Neural progenitor cell (in vitro differentiated cells): ENCODE measurements at regions not wholly inside any gene's neighbourhood (a gene's known extent, or its start where the extent isn't known, plus 50 kb on each side); places are given as distances from the start of the nearest gene placed in this dataset.
"Not testable (repeated sequence)": the region's sequence is repeated elsewhere in the genome, so short reads cannot be mapped to it uniquely, and the experiment has no call there.

Experiments
- EZH2 ChIP-seq: fragments of 200-600 bp; sonication (generic); IDR thresholded peaks from 2 replicates; pipeline ENCODE4 v1.6.1; 2017; ENCODE audit warnings: antibody characterized with exemption, mild to moderate bottlenecking, moderate library complexity
- TF ChIP-seq, protein P1 (sequence below): fragments of 200-600 bp; sonication (generic); IDR thresholded peaks from 2 replicates; pipeline ENCODE4 v1.5.1; 2017; ENCODE audit warnings: antibody characterized with exemption, mild to moderate bottlenecking

DNA sequence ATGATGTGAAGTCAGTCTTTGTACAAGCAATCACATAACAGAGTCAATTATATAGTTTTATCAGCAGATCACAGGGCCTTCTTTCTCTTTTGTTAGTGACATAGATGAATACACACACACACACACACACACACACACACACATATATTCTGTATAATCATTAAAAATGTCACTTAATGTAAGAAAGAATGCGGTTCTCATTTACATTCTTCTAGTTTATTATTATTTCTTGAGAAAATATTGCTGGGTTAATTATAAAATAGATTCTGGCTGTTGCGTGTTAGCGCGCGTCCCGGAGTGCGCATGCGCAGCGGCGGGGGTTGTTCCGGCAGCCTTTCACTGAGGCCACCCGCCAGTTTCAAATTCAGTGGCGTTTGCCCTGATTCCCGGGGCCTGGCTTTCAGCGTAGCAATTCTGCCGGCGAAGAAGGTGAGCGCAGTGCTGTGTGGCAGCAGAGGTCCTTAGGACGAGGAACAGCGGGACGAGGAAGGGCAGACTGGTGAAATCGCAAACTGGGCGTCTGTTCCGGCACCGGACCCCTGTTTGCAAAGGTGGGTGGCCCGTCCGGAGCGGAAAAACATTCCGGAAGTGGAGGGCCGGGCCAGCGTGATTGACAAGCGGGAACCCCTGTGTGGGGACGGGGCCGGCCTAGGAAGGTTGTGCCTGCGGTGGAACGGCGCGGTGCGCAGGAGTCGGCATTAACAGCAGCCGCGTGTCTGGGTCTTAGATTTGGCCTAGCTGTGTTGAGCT, 75.3 kb upstream of the PZP start:
- TF ChIP-seq, protein P1, sequence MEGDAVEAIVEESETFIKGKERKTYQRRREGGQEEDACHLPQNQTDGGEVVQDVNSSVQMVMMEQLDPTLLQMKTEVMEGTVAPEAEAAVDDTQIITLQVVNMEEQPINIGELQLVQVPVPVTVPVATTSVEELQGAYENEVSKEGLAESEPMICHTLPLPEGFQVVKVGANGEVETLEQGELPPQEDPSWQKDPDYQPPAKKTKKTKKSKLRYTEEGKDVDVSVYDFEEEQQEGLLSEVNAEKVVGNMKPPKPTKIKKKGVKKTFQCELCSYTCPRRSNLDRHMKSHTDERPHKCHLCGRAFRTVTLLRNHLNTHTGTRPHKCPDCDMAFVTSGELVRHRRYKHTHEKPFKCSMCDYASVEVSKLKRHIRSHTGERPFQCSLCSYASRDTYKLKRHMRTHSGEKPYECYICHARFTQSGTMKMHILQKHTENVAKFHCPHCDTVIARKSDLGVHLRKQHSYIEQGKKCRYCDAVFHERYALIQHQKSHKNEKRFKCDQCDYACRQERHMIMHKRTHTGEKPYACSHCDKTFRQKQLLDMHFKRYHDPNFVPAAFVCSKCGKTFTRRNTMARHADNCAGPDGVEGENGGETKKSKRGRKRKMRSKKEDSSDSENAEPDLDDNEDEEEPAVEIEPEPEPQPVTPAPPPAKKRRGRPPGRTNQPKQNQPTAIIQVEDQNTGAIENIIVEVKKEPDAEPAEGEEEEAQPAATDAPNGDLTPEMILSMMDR: not testable (repeated sequence)
- TF ChIP-seq EZH2: not testable (repeated sequence)
